IPS-15b (cell line): ENCODE measurements at regions not wholly inside any gene's neighbourhood (a gene's known extent, or its start where the extent isn't known, plus 50 kb on each side); places are given as distances from the start of the nearest gene placed in this dataset.

Source experiments
- H3K27me3 ChIP-seq: one replicate; pipeline ENCODE4 v1.6.1; 2013; ENCODE audit warnings: low read length; ENCODE audit not compliant: control insufficient read depth, insufficient read depth
- H3K36me3 ChIP-seq: one replicate; pipeline ENCODE4 v1.6.1; 2013; ENCODE audit warnings: low read length; ENCODE audit not compliant: control insufficient read depth, insufficient read depth
- H3K4me1 ChIP-seq: one replicate; pipeline ENCODE4 v1.6.1; 2013; ENCODE audit warnings: mild to moderate bottlenecking, low read length; ENCODE audit not compliant: control insufficient read depth, insufficient read depth
- H3K4me3 ChIP-seq: one replicate; pipeline ENCODE4 v1.5.1; 2013; ENCODE audit warnings: low read depth, low read length
- H3K9ac ChIP-seq: one replicate; pipeline ENCODE4 v1.6.1; 2013; ENCODE audit warnings: low read depth, mild to moderate bottlenecking, low read length
- H3K9me3 ChIP-seq: one replicate; pipeline ENCODE4 v1.6.1; 2013; ENCODE audit warnings: mild to moderate bottlenecking, low read length; ENCODE audit not compliant: control insufficient read depth, insufficient read depth

- H3K9me3 ChIP-seq = no peaks in the 10 kb centered on the region
- no peak overlapping the region for H3K9ac ChIP-seq
- H3K36me3 ChIP-seq = no peaks in the 10 kb centered on the region
- no peak overlapping the region for H3K4me3 ChIP-seq
- H3K4me1 ChIP-seq = peaks cover 8% of the 10 kb centered on the region
- no peaks in the 10 kb centered on the region for H3K27me3 ChIP-seq
Measured at GRCh38 chr21:16570171-16570570, 840.4 kb downstream of the USP25 start.

GRCh38 chr21:16570856-16571255, 841.1 kb downstream of the USP25 start:
- Histone ChIP-seq H3K36me3 (no peaks in the 10 kb centered on the region), H3K4me1 (peaks cover 8% of the 10 kb centered on the region), H3K9ac (no peak overlapping the region), H3K27me3 (no peaks in the 10 kb centered on the region), H3K9me3 (no peaks in the 10 kb centered on the region), H3K4me3 (no peak overlapping the region)

GRCh38 chr21:16571594-16571993, 841.8 kb downstream of the USP25 start:
- Histone ChIP-seq H3K9ac (no peak overlapping the region), H3K4me1 (peaks cover 8% of the 10 kb centered on the region), H3K9me3 (no peaks in the 10 kb centered on the region), H3K36me3 (no peaks in the 10 kb centered on the region), H3K4me3 (no peak overlapping the region), H3K27me3 (no peaks in the 10 kb centered on the region)

DNA sequence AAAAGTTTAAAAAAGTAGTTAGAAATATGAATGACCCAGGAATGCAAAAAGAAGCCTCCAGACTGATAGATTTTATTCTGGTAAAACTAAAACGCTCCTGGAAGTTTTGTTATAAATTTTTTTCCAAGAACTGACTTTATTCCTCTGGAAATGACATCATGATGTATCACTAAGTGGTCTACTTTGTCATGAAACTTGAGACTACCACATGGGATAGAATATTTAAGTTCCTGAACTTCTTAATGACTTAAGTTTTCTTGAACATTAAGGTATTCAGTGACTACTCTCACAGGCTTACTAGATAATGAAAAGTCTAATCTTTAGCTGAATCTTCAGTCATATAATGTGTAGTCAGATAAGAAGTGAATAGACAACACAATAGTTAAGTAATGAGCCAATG, 842.2 kb downstream of the USP25 start:
- Histone ChIP-seq H3K9me3 (no peaks in the 10 kb centered on the region), H3K36me3 (no peaks in the 10 kb centered on the region)

GRCh38 chr21:16573578-16573977, 843.8 kb downstream of the USP25 start:
- Histone ChIP-seq H3K4me1 (peaks cover 8% of the 10 kb centered on the region), H3K36me3 (no peaks in the 10 kb centered on the region), H3K4me3 (no peak overlapping the region), H3K9me3 (no peaks in the 10 kb centered on the region), H3K9ac (no peak overlapping the region), H3K27me3 (no peaks in the 10 kb centered on the region)

More for the DNA sequence above, 842.2 kb downstream of the USP25 start:
- Histone ChIP-seq H3K27me3 (no peaks in the 10 kb centered on the region), H3K4me1 (peaks cover 8% of the 10 kb centered on the region), H3K9ac (no peak overlapping the region), H3K4me3 (no peak overlapping the region)

DNA sequence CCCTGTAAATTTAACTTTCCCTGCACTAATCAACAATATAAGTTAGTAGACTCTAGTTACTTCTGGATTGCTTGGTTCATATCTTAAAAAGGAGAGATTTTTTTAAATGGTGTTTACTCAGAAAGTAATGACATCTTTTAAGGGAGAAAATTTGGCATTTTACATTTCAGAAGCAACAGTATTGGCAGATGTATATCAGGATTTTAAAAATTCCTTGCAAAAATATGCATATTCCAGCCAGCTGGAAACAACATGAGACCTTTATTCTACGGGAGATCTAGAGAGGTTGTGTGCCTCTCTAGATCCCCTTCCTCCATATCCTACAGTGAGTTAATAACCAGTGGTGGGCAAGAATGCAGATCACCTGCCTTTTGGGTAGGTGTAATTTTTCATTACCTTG, 848.2 kb downstream of the USP25 start:
- Histone ChIP-seq H3K9me3 (no peaks in the 10 kb centered on the region), H3K36me3 (no peaks in the 10 kb centered on the region), H3K9ac (no peak overlapping the region), H3K4me3 (no peak overlapping the region), H3K27me3 (no peaks in the 10 kb centered on the region), H3K4me1 (no peaks in the 10 kb centered on the region)

GRCh38 chr21:16578912-16579311, 849.1 kb downstream of the USP25 start:
- H3K36me3 ChIP-seq = no peaks in the 10 kb centered on the region
- no peak overlapping the region for H3K4me3 ChIP-seq
- H3K9me3 ChIP-seq = no peaks in the 10 kb centered on the region
- H3K4me1 ChIP-seq = no peaks in the 10 kb centered on the region
- H3K27me3 ChIP-seq = no peaks in the 10 kb centered on the region
- H3K9ac ChIP-seq = no peak overlapping the region

DNA sequence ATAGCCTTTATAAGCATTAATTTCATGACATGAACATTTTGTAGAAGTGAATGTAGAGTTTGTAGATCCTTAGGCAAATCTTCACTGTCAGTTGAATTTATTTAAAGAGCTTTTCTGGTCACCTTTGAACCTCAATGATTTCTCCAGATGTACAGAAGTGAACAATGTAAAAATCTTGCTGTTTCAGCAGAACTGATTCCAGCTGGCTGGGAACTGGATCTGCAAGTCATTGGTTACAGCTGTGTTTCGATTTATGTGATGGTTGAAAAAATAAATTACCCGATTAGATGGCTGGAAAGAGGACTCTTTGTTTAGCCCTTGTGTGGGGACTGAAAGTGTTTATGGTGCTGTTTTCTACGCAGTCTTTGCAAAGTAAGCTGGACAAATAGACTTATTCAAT, 849.8 kb downstream of the USP25 start:
- Histone ChIP-seq H3K36me3 (no peaks in the 10 kb centered on the region), H3K9me3 (no peaks in the 10 kb centered on the region), H3K4me1 (no peaks in the 10 kb centered on the region), H3K4me3 (no peak overlapping the region), H3K27me3 (no peaks in the 10 kb centered on the region), H3K9ac (no peak overlapping the region)

GRCh38 chr21:16580661-16581060, 850.9 kb downstream of the USP25 start:
- Histone ChIP-seq H3K27me3 (no peaks in the 10 kb centered on the region), H3K4me1 (no peaks in the 10 kb centered on the region), H3K4me3 (no peak overlapping the region), H3K9ac (no peak overlapping the region), H3K9me3 (no peaks in the 10 kb centered on the region), H3K36me3 (no peaks in the 10 kb centered on the region)

DNA sequence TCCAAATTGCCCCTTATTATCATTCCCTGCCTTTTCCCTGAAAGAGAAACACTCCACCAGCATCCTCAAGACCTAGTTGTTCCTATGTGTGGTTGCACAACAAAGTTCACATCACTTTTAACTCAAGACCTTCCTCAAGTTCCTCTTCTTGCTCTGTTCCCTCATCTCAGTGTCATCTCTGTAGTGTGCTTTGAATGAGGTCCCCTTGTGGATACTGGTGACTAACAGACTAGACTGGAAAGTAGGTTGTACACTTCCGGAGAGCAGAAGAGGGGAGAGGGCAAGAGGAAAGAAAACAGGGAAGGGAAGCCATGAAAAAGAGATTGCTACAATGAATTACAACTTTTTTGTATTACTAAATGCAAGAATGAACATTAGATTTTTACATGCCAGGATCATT, 853.8 kb downstream of the USP25 start:
- H3K36me3 ChIP-seq = no peaks in the 10 kb centered on the region
- no peaks in the 10 kb centered on the region for H3K27me3 ChIP-seq
- peaks cover 8% of the 10 kb centered on the region for H3K4me1 ChIP-seq
- no peaks in the 10 kb centered on the region for H3K9me3 ChIP-seq
- H3K4me3 ChIP-seq = no peak overlapping the region
- H3K9ac ChIP-seq = no peak overlapping the region

DNA sequence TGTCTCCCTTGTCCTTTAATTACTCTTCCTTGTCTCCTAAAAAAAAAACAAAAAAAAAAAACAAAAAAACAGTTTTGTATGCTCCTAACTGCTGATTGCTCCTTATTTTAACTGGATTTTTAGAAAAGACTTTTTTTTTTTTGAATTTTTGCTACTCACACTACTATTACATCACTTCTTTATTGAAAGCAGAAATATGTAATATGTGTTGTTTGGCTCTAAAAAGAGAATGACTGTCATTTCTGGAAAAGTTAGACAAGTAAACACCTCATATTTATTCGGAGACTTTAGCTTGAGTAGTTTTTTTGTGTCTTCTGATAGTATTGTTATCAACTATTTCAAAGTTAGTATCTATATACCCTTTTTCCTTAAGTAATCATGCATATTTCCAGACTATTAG, 855.0 kb downstream of the USP25 start:
- Histone ChIP-seq H3K4me3 (no peak overlapping the region), H3K36me3 (no peaks in the 10 kb centered on the region), H3K4me1 (peaks cover 10% of the 10 kb centered on the region)

GRCh38 chr21:16585896-16586295, 856.1 kb downstream of the USP25 start:
- H3K9ac ChIP-seq = no peak overlapping the region
- no peak overlapping the region for H3K4me3 ChIP-seq
- H3K27me3 ChIP-seq = no peaks in the 10 kb centered on the region
- H3K4me1 ChIP-seq = peaks cover 10% of the 10 kb centered on the region
- H3K36me3 ChIP-seq = no peaks in the 10 kb centered on the region
- H3K9me3 ChIP-seq = no peaks in the 10 kb centered on the region

More for the DNA sequence above, 855.0 kb downstream of the USP25 start:
- H3K27me3 ChIP-seq = no peaks in the 10 kb centered on the region
- no peaks in the 10 kb centered on the region for H3K9me3 ChIP-seq
- no peak overlapping the region for H3K9ac ChIP-seq

DNA sequence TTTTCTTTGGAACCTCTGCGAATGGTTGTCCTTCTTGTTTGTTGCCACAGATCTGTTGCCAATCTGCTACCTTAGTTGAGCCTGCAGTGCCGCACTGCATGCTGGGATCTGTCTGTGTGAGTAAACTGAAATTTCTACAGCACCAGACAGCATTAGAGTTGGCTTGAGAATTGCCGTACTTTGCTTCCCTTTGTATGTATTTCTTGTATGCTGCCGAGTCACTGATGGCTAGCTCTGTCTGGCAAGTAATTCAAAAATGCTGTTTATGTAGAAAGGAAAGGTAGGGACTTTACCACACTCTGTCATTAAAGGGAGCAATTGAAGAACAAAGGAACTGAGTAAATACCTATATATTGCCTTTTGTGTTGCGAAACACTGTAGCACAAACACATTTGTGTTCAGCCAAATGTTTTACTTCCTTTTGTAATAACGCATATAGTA, 857.4 kb downstream of the USP25 start:
- peaks cover 10% of the 10 kb centered on the region for H3K4me1 ChIP-seq
- no peaks in the 10 kb centered on the region for H3K36me3 ChIP-seq
- no peak overlapping the region for H3K9ac ChIP-seq
- no peaks in the 10 kb centered on the region for H3K9me3 ChIP-seq
- no peaks in the 10 kb centered on the region for H3K27me3 ChIP-seq
- no peak overlapping the region for H3K4me3 ChIP-seq
